ENCODE measurements at regions not wholly inside any gene's neighbourhood (a gene's known extent, or its start where the extent isn't known, plus 50 kb on each side); places are given as distances from the start of the nearest gene placed in this dataset.

GRCh38 chr13:90958866-90959265 lies 388.6 kb upstream of the MIR17HG start:
- Histone ChIP-seq H3K4me1 (replicated peaks) (no peaks in the 10 kb centered on the region), H3K27me3 (replicated peaks; ENCODE audit: insufficient read depth) (no peaks in the 10 kb centered on the region), H3K27ac (no peak overlapping the region), H3K9me3 (no peaks in the 10 kb centered on the region), H3K36me3 (no peaks in the 10 kb centered on the region), H3K4me3 (no peak overlapping the region)
- WGBS: 72% methylated on average over 2 of the region's 2 CpGs
- no peak for TF ChIP-seq CTCF (IDR thresholded peaks at IDR 0.05)
- no peak for TF ChIP-seq POLR2A (IDR thresholded peaks at IDR 0.05)
- no peak for TF ChIP-seq POLR2AphosphoS5 (IDR thresholded peaks at IDR 0.05)
- no peak for DNase-seq (ENCODE audit: low spot score)
- intact Hi-C loops (cut with DNase I): no loop called here

- WGBS: 38% methylated on average over 2 of the region's 2 CpGs
- no peaks in the 10 kb centered on the region for H3K9me3 ChIP-seq
- DNase-seq (ENCODE audit: low spot score): no peak
- TF ChIP-seq POLR2AphosphoS5 (IDR thresholded peaks at IDR 0.05) (no peak), POLR2A (IDR thresholded peaks at IDR 0.05) (no peak), CTCF (IDR thresholded peaks at IDR 0.05) (no peak)
- H3K27me3 ChIP-seq (replicated peaks; ENCODE audit: insufficient read depth): no peaks in the 10 kb centered on the region
- no peak overlapping the region for H3K27ac ChIP-seq
- no peak overlapping the region for H3K4me3 ChIP-seq
- intact Hi-C loops (cut with DNase I): no loop called here
- H3K4me1 ChIP-seq (replicated peaks): no peaks in the 10 kb centered on the region
- H3K36me3 ChIP-seq: no peaks in the 10 kb centered on the region
Measured at GRCh38 chr13:90968166-90968904, 379.2 kb upstream of the MIR17HG start.

GRCh38 chr13:90974249-90974975 lies 373.1 kb upstream of the MIR17HG start:
- no peak for DNase-seq (ENCODE audit: low spot score)
- Histone ChIP-seq H3K4me1 (replicated peaks) (no peaks in the 10 kb centered on the region), H3K36me3 (no peaks in the 10 kb centered on the region), H3K27me3 (replicated peaks; ENCODE audit: insufficient read depth) (no peaks in the 10 kb centered on the region), H3K27ac (no peak overlapping the region), H3K9me3 (no peaks in the 10 kb centered on the region), H3K4me3 (no peak overlapping the region)
- WGBS: 19% methylated on average over 3 of the region's 3 CpGs
- intact Hi-C loops (cut with DNase I): no loop called here
- no peak for TF ChIP-seq CTCF (IDR thresholded peaks at IDR 0.05)
- no peak for TF ChIP-seq POLR2A (IDR thresholded peaks at IDR 0.05)
- TF ChIP-seq POLR2AphosphoS5 (IDR thresholded peaks at IDR 0.05): no peak

- Histone ChIP-seq H3K36me3 (no peaks in the 10 kb centered on the region), H3K27ac (no peak overlapping the region), H3K4me1 (replicated peaks) (no peaks in the 10 kb centered on the region), H3K4me3 (no peak overlapping the region), H3K27me3 (replicated peaks; ENCODE audit: insufficient read depth) (no peaks in the 10 kb centered on the region), H3K9me3 (no peaks in the 10 kb centered on the region)
- 85% methylated on average over 3 of the region's 3 CpGs for WGBS
- intact Hi-C loops (cut with DNase I): no loop called here
- no peak for DNase-seq (ENCODE audit: low spot score)
- TF ChIP-seq POLR2A (IDR thresholded peaks at IDR 0.05) (no peak), CTCF (IDR thresholded peaks at IDR 0.05) (no peak), POLR2AphosphoS5 (IDR thresholded peaks at IDR 0.05) (no peak)
Measured at GRCh38 chr13:90979059-90979458, 368.4 kb upstream of the MIR17HG start.

- WGBS: 92% methylated on average over 6 of the region's 6 CpGs
- H3K4me1 ChIP-seq (replicated peaks): no peaks in the 10 kb centered on the region
- intact Hi-C loops (cut with DNase I): no loop called here
Measured at GRCh38 chr13:90984756-90985155, 362.7 kb upstream of the MIR17HG start.

More at GRCh38 chr13:90984756-90985155, 362.7 kb upstream of the MIR17HG start:
- no peak overlapping the region for H3K27ac ChIP-seq
- TF ChIP-seq POLR2A (IDR thresholded peaks at IDR 0.05) (no peak), POLR2AphosphoS5 (IDR thresholded peaks at IDR 0.05) (no peak), CTCF (IDR thresholded peaks at IDR 0.05) (no peak)
- H3K9me3 ChIP-seq: no peaks in the 10 kb centered on the region
- no peaks in the 10 kb centered on the region for H3K36me3 ChIP-seq
- no peak overlapping the region for H3K4me3 ChIP-seq
- H3K27me3 ChIP-seq (replicated peaks; ENCODE audit: insufficient read depth): no peaks in the 10 kb centered on the region
- DNase-seq (ENCODE audit: low spot score): no peak

Measured in prostate gland (tissue), 2 donors.